ENCODE measurements at regions not wholly inside any gene's neighbourhood (a gene's known extent, or its start where the extent isn't known, plus 50 kb on each side); places are given as distances from the start of the nearest gene placed in this dataset.

- ChIA-PET POLR2A (no interaction called here), CTCF (ENCODE audit: low intra/inter-chr PET ratio) (interaction anchor here (0.6 kb wide), 1 partner anchor 365 kb away, joined by 3 read pairs; no protein-coding TSS in a partner anchor)
- Histone ChIP-seq H3K4me1 (replicated peaks in 1 of 2; ENCODE audit: control insufficient read depth in 2 of 2, insufficient read depth in 2 of 2, low read length in 2 of 2) (no peaks in the 10 kb centered on the region), H3K9me3 (replicated peaks; ENCODE audit: control insufficient read depth, insufficient read depth, low read depth, low read length) (no peaks in the 10 kb centered on the region; the same call in 1 of the 2 replicates), H3K27ac (ENCODE audit: extremely low read depth, low read depth, low read length) (no peak overlapping the region), H4K20me1 (replicated peaks; ENCODE audit: control insufficient read depth, insufficient read depth, low read length) (no peaks in the 10 kb centered on the region), H3K36me3 (ENCODE audit: control insufficient read depth, insufficient read depth, low read length) (no peaks in the 10 kb centered on the region), H3K4me3 (no peak overlapping the region), H3K9me1 (ENCODE audit: control insufficient read depth, insufficient read depth, low read length) (no peaks in the 10 kb centered on the region), H3K79me2 (ENCODE audit: control insufficient read depth, insufficient read depth, low read length) (no peaks in the 10 kb centered on the region), H3K27me3 (ENCODE audit: control insufficient read depth in 2 of 2, insufficient read depth in 2 of 2, low read length in 2 of 2) (no peaks in the 10 kb centered on the region), H3K9ac (ENCODE audit: insufficient read depth in 1 of 2, low read depth in 2 of 2, low read length in 2 of 2) (no peak overlapping the region), H3K4me2 (ENCODE audit: insufficient read depth, low read length) (no peak overlapping the region), H2AFZ (ENCODE audit: low read depth, low read length) (no peak overlapping the region)
- WGBS (ENCODE audit: insufficient coverage, low coverage, missing lambda C conversion rate): 2% methylated on average over 8 of the region's 8 CpGs
- DNase-seq (ENCODE audit: extremely low read depth in 1 of 4, low spot score in 3 of 4) (no peak), ATAC-seq (no peak), FAIRE-seq (no peak)
- TF ChIP-seq FIP1L1 (IDR thresholded peaks at IDR 0.05; ENCODE audit: low read depth, low read length, poor library complexity, severe bottlenecking): no peak
- TF ChIP-seq ZNF354B (CRISPR knock-in tag; IDR thresholded peaks at IDR 0.05): no peak
- no peak for TF ChIP-seq NBN (IDR thresholded peaks at IDR 0.05; ENCODE audit: low read depth)
- no peak for TF ChIP-seq NFIX (CRISPR knock-in tag; IDR thresholded peaks at IDR 0.05; ENCODE audit: low read depth)
- TF ChIP-seq EWSR1 (IDR thresholded peaks at IDR 0.05; ENCODE audit: borderline replicate concordance, low read depth, partially characterized antibody): no peak
- no peak for TF ChIP-seq ELF2 (CRISPR knock-in tag; IDR thresholded peaks at IDR 0.05)
- no peak for TF ChIP-seq ZNF79 (CRISPR knock-in tag; IDR thresholded peaks at IDR 0.05; ENCODE audit: low read depth)
- TF ChIP-seq SRF (CRISPR knock-in tag; IDR thresholded peaks at IDR 0.05): no peak
- TF ChIP-seq CSDE1 (IDR thresholded peaks at IDR 0.05): no peak
- no peak for TF ChIP-seq ATF4 (CRISPR knock-in tag; IDR thresholded peaks at IDR 0.05)
- TF ChIP-seq MGA (IDR thresholded peaks at IDR 0.05): no peak
- no peak for TF ChIP-seq ZNF134 (CRISPR knock-in tag; conservative IDR thresholded peaks at IDR 0.05)
- TF ChIP-seq MTA3 (IDR thresholded peaks at IDR 0.05; ENCODE audit: borderline replicate concordance): no peak
- BruUV-seq (replicated peaks): no TSS peak
- in situ Hi-C loops (cut with MboI) (no loop called here), intact Hi-C loops (cut with micrococcal nuclease) (no loop called here)
Observed at GRCh38 chr3:176262071-176262470, 935.2 kb downstream of the TBL1XR1 start.

Data from K562 (cell line).